Erythroblast (primary cell): ENCODE measurements at regions not wholly inside any gene's neighbourhood (a gene's known extent, or its start where the extent isn't known, plus 50 kb on each side); places are given as distances from the start of the nearest gene placed in this dataset.
"Not testable (repeated sequence)": the region's sequence is repeated elsewhere in the genome, so short reads cannot be mapped to it uniquely, and the experiment has no call there.

ENCODE experiments used
- DNase-seq, 2 experiments: peaks; one replicate each; lab custom pipeline; 2025; lab: John Stamatoyannopoulos, UW
- GATA1 ChIP-seq: IDR thresholded peaks from 2 replicates; pipeline ENCODE4 v1.6.1; 2011; ENCODE audit warnings: low read depth, mild to moderate bottlenecking, control low read depth, low read length, moderate library complexity
- POLR2A ChIP-seq: IDR thresholded peaks from 2 replicates; pipeline ENCODE4 v1.6.1; 2011; ENCODE audit warnings: mild to moderate bottlenecking, low read length

DNA sequence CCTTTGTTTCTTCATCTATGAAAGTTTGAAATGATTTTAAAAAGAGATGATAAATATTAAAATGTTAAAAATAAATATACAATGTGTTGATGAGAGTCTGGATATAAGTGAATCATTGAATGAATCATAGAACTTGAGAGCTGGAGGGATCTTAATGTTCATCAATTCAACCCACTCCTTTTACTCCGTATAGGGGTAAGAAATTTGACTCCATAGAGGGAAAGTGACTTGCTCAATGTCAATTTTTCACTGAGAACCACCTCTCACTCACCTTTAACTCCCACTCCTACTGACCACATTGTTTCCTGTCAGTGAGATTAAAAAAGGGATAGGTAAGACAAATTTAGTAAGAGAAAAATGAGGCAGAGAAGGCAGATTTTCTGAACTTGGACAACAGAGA lies 557.2 kb upstream of the GRIA3 start:
- no peak for TF ChIP-seq GATA1
- no peak for TF ChIP-seq POLR2A
- DNase-seq = no peak

DNA sequence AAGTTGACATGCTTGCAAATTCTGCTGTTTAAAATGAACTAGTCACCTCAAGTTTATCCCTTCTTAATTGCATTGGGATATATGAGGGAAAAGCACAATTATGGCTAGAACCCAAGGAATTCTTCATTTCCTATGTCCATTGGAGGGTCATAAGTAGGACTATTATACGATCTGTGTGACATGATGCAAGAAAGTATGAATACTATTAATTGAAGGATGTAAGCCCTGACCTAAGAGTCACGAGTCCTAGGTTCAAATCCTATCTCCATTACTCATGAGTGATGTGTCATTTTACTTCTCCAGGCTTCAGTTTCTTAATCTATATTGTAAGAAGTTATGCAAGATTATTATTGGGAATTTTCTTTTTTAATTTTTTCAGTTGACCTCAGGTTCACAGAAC lies 542.9 kb upstream of the GRIA3 start:
- DNase-seq = no peak
- no peak for TF ChIP-seq POLR2A
- TF ChIP-seq GATA1 = no peak

DNA sequence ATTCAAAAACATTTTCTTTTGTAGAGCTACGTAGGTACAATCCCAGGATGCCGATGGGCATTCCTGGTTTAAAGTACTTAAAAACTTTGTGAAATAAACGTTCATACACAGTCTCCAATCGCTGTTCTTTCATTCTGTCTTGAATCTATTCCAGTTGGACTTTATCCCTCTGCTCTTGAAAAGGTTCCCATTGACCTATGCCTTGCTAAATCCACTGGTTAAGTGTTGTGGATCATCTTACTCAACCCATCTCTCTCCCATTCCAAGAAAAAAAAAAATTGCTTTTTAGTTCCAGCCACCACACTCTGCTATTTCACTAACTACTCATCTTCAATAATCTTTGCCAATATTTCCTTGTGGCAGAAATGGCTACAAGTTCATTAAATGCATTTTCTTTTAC lies 542.3 kb upstream of the GRIA3 start:
- no peak for DNase-seq
- TF ChIP-seq POLR2A (no peak), GATA1 (no peak)

DNA sequence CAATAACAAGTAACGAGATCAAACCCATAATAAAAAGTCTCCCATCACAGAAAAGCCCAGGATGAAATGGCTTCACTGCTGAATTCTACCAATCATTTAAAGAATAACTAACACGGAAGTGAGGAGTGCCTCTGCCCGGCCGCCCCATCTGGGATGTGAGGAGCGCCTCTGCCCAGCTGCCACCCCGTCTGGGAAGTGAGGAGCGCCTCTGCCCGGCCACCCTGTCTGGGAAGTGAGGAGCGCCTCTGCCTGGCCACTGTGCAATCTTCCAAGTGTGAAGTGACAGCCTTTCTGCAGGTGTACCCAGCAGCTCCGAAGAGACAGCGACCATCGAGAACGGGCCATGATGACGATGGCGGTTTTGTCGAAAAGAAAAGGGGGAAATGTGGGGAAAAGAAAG lies 528.8 kb upstream of the GRIA3 start:
- DNase-seq = not testable (repeated sequence)

DNA sequence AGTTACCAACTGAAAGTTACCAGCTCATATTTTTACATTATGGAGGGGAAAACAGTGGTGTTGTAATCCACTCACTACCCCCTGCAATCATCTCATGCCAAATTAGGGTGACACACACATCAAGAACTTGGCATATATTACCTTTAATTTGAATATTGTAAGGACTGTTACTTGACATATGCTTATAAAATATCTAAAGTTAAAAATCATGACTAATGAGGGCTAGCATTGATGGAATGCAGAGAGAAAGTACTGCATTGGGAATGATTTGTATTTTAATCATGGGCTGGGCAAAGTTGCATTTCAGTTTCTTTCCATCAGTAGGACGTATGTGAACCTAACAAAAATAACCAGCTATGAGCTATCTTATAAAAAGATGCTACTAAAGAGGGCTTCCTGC lies 517.5 kb upstream of the GRIA3 start:
- no peak for DNase-seq
- no peak for TF ChIP-seq POLR2A
- no peak for TF ChIP-seq GATA1

DNA sequence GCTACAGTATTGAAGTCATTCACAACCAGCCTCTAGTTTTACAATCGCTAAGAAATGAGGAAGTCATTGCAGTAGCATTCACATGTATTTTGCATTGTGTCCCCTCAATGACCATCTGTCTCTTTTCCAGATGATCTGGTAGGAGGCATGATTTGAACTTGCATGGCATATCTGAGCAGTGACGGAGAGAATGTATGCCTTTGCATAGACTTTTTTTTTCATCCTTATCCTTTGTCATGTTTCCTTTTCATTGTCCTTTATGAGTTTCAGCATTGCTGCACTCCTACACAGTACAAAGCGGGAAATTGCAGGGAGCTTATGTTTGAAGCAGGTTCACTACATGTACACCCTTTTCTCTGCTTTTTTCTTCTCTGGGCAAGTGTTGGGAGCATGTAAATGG lies 516.4 kb upstream of the GRIA3 start:
- TF ChIP-seq POLR2A = no peak
- no peak for TF ChIP-seq GATA1
- DNase-seq = no peak

DNA sequence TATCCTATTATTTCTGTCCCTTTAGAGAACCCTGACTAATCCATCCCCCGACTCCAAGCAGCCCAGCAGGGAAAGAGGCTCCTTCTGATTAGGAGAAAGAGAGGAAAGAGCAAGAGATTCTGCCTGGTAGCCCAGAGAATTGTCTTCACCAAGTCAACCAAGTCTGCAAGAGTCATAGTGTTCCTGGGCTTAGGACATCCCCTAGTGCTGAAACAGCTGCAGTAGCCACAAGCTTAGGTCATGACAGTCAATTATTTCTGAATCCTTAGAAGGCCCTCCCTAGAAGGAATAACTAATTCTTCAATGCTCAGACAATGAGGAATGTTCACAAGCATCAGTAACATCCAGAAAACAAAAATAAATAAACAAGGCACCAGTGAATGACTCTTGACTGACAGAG lies 480.3 kb upstream of the GRIA3 start:
- no peak for DNase-seq
- TF ChIP-seq POLR2A = no peak
- no peak for TF ChIP-seq GATA1

DNA sequence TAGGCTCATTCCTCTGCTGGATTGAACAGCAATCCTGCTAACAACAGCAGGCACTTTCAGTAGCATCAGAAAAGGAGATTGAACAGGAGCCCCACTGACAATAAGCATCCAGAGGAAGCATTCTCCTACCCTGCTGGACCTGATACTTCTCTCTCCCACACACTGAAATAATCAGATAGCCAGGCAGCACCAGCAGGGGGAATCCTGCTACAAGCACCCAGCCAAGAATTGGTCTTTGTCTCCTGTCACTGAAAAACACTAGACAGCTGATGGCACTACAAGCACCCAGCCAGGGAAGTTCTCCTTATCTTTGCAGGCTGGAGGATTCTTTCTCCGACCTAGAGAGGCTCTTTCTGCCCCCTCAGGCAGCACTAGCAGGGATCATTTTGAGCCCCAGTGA lies 444.3 kb upstream of the GRIA3 start:
- DNase-seq = no peak
- no peak for TF ChIP-seq POLR2A
- no peak for TF ChIP-seq GATA1

DNA sequence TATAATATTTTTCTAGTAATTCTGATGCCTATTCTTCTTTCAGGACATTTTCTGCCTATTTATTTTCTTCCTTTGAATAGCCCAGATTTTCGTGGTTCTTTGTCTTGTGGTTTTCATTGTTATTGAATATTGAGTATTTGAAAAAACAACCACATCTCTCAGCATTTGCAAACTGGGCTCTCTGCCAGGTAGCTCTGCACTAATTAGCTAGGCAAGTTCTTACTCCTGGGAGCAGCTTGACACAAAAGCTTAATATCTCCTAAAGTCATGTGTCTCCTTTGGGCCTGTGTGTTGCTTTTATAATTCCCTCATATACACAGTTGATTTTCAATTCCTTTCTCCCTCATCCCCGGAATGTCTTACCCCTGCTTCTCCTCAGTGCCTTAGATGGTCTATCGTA lies 413.5 kb upstream of the GRIA3 start:
- TF ChIP-seq GATA1 (no peak), POLR2A (no peak)

DNA sequence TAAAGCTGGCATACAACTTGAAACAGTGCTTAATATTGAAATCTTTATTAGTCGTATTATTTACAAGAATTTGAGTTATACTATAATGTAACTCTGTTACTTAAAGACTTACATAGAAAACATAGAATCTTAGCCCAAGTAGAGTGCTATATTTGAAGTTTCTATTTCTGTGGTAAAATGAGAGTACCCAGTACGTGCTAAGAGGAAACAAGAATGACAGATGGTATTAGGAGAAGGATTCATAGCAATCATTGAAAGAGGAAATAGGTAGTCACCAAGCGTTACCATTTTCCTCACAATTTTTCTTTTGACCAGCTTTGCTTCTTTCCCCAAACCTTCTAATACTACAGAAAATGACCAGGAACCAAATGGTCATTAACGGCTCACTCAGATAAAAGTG lies 412.1 kb upstream of the GRIA3 start:
- DNase-seq = no peak
- TF ChIP-seq POLR2A (no peak), GATA1 (no peak)

More for the DNA sequence above, 413.5 kb upstream of the GRIA3 start:
- DNase-seq = no peak

DNA sequence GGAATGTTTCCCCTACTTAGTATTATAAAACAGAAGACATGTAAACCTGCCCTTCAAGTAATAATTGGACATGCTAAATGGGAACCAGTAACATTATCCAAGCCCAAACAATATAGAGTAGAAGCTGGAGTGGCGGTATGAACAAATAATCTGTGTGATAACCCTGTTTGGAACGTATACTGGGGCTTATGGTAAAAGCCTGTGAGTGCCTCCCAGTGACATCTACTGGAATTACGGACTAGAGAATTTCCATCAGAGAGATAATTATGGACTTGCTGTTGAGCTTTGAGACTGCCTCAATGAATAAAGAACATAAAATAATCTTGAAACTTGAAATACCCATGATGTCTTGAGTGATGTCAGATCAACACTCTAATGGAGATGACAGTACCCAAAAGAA lies 406.3 kb upstream of the GRIA3 start:
- DNase-seq = no peak
- TF ChIP-seq POLR2A = no peak
- TF ChIP-seq GATA1 = no peak

DNA sequence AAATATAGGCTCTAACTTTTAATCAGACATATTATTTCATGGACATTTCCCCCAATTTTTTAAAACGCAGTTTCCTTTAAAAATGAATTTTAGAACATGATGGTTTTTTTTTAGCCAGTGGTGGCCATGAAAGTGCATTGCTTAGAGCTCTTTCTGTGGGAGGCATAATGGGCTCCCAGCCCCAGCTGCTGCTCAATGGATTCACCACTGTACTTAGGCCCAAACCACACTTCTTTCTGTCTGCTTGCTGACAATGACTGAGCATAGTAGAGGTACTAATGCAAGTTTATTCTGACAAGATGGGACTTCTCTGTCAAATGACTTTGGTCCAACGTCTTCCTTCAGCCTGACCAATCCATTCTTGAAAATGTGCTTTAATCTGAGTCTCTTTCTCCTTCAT lies 400.2 kb upstream of the GRIA3 start:
- TF ChIP-seq GATA1 (no peak), POLR2A (no peak)
- DNase-seq = no peak

DNA sequence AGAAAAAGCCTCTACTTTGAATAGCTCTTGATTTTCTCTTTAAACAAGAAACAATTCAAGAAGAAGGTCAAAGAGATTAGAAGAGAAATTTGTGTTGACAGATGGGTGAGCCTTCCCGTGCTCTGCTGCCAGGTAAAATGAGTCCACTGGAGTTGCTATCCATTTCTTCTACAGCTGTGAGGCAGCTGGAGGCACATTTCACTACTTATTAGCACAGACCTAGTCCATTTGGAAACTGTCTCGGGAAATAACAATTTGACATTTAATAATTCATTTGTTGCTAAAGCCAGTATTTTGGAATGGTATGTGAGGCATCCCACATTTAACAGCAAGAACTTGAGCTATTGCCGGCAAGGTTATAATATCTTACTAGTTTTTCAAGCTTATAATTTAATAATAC lies 396.8 kb upstream of the GRIA3 start:
- TF ChIP-seq GATA1 (no peak), POLR2A (no peak)
- DNase-seq = no peak

DNA sequence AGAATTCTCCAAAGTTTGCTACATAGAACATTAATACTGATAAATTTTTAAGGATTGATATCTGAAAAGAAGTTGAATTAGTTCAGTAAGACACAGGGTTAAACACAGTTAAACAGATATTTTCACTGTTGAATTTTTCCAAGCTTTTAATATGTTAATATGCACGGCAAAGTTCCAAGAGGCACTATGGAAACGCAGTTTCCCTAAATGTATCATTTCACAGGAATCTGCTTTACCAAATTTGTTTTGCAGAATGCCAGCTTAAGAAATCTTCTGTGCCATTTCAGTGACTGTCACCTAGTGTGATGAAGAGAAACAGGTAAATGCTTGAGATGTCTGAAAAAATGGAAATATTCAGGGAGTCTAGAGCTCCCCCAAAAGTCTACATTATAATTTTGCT lies 395.9 kb upstream of the GRIA3 start:
- TF ChIP-seq POLR2A = no peak
- no peak for TF ChIP-seq GATA1
- DNase-seq = no peak

DNA sequence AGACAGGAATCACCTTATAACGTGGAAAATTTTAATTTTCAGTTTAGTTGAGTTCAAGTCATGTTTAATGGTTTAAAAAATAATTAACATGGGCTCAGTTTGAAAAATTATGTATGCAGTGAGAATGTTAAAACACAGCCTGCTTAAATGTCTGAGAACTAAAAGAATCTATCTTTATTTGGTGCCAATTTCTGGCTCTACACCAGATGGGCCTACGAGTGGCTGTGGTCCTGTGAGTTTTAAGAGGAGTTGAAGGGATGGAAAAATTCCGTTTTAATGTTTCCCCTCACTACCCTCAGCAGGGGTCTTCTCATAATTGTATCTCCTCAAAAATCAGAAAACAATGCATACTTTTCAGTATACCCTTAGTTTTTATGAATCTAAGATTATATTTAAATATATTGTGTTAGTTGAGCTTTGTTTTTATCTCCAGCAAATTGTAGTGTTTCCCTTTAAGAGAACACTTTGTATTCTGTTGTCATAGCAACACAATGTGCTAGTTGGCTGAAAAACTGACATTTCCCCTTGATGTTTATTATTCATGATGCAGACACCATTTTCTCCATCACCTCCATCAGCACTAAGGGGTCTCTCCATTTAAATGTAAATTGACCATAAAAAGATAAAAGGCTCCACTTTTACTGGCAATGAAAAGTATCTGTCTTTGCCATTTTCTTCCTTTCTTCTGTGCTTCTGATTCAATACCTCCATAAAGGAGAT lies 393.5 kb upstream of the GRIA3 start:
- TF ChIP-seq POLR2A (no peak), GATA1 (no peak)
- no peak for DNase-seq
